ENCODE measurements at regions not wholly inside any gene's neighbourhood (a gene's known extent, or its start where the extent isn't known, plus 50 kb on each side); places are given as distances from the start of the nearest gene placed in this dataset.

GRCh38 chr4:32037399-32037798 is 1317.2 kb downstream of the PCDH7 start:
- Histone ChIP-seq H3K23ac (ENCODE audit: insufficient read length) (no peak overlapping the region), H3K4me2 (ENCODE audit: insufficient read depth in 1 of 2, low read depth in 2 of 2, low read length in 2 of 2) (no peak overlapping the region), H3K79me1 (ENCODE audit: low read depth, low read length) (no peaks in the 10 kb centered on the region), H2BK5ac (ENCODE audit: low read depth, low read length) (no peak overlapping the region), H3K18ac (ENCODE audit: extremely low read depth, low read length) (no peak overlapping the region), H3K79me2 (ENCODE audit: control insufficient read depth in 1 of 2, insufficient read depth in 2 of 2, low read length in 2 of 2) (no peaks in the 10 kb centered on the region), H3K23me2 (ENCODE audit: low read depth, low read length) (no peaks in the 10 kb centered on the region), H4K91ac (replicated peaks; ENCODE audit: insufficient read length, low read length) (no peak overlapping the region), H2AFZ (ENCODE audit: low read length) (no peak overlapping the region), H3K27me3 (replicated peaks in 1 of 4; ENCODE audit: control insufficient read depth in 3 of 4, extremely low read depth in 1 of 4, insufficient read depth in 3 of 4, low read length in 3 of 4) (no peaks in the 10 kb centered on the region), H3K27ac (ENCODE audit: low read depth, low read length) (no peak overlapping the region), H4K5ac (ENCODE audit: insufficient read length, low read depth, low read length) (no peak overlapping the region), H2BK15ac (ENCODE audit: low read length) (no peak overlapping the region), H2BK120ac (replicated peaks; ENCODE audit: low read depth, low read length) (no peak overlapping the region), H3K36me3 (ENCODE audit: control insufficient read depth in 2 of 4, insufficient read depth in 4 of 4, low read length in 3 of 4) (no peaks in the 10 kb centered on the region), H3K56ac (replicated peaks; ENCODE audit: insufficient read length, low read depth, low read length) (no peak overlapping the region), H2AK5ac (ENCODE audit: low read depth, low read length) (no peak overlapping the region), H4K8ac (ENCODE audit: extremely low read depth, insufficient read depth, low read length) (no peak overlapping the region), H3K4me3 (ENCODE audit: extremely low read depth in 1 of 4, insufficient read depth in 2 of 4, low read depth in 3 of 4, low read length in 4 of 4) (no peak overlapping the region), H3K4me1 (replicated peaks in 1 of 4; ENCODE audit: control insufficient read depth in 3 of 4, insufficient read depth in 4 of 4, low read length in 3 of 4) (no peaks in the 10 kb centered on the region), H4K20me1 (replicated peaks in 1 of 2; ENCODE audit: control insufficient read depth in 1 of 2, insufficient read depth in 2 of 2, low read length in 2 of 2) (no peaks in the 10 kb centered on the region), H3K9me3 (ENCODE audit: insufficient read depth in 2 of 2, low read depth in 1 of 2, low read length in 1 of 2) (no peaks in the 10 kb centered on the region), H2BK20ac (ENCODE audit: low read length) (no peak overlapping the region), H2BK12ac (ENCODE audit: low read depth, low read length) (no peak overlapping the region), H3K4ac (replicated peaks; ENCODE audit: insufficient read length, low read depth, low read length) (no peak overlapping the region), H3K14ac (ENCODE audit: insufficient read length) (no peak overlapping the region), H3K9ac (replicated peaks in 1 of 4; ENCODE audit: extremely low read depth in 1 of 4, low read depth in 3 of 4, low read length in 3 of 4) (no peak overlapping the region)
- WGBS, 2 experiments (ENCODE audit: extremely low coverage in 1 of 2, insufficient coverage in 1 of 2, insufficient read length in 1 of 2, insufficient replicate concordance in 2 of 2, low coverage in 1 of 2, low lambda C conversion rate in 2 of 2, missing lambda C conversion rate in 1 of 2), result 41% methylated on average over 1 of the region's 1 CpG; no CpG with 5 or more reads in 1 of the 2 experiments
- POLR2A ChIA-PET (ENCODE audit: partially characterized antibody), result no interaction called here
- FAIRE-seq (no peak), DNase-seq (ENCODE audit: low read depth in 1 of 2, low spot score in 2 of 2) (no peak)
- CTCF ChIA-PET (ENCODE audit: partially characterized antibody), result no interaction called here
- TF ChIP-seq KDM5A (IDR thresholded peaks at IDR 0.05; ENCODE audit: low read length), result no peak
